PFSK-1 (cell line): ENCODE measurements at regions not wholly inside any gene's neighbourhood (a gene's known extent, or its start where the extent isn't known, plus 50 kb on each side); places are given as distances from the start of the nearest gene placed in this dataset.

Experiments used
- FOXP2 ChIP-seq: optimal IDR thresholded peaks from 2 replicates; pipeline ENCODE3; 2011; ENCODE audit warnings: borderline replicate concordance, control low read depth, inconsistent platforms; ENCODE audit not compliant: insufficient read depth; ENCODE audit errors: extremely low read length, extremely low read depth
- POLR2AphosphoS5 ChIP-seq: IDR thresholded peaks from 2 replicates; pipeline ENCODE4 v1.6.1; 2012; ENCODE audit warnings: low read depth, mild to moderate bottlenecking, control low read depth, low read length, moderate library complexity
- SIN3A ChIP-seq: IDR thresholded peaks from 2 replicates; pipeline ENCODE4 v1.6.1; 2012; ENCODE audit warnings: mild to moderate bottlenecking, low read length, moderate library complexity, borderline replicate concordance; ENCODE audit not compliant: insufficient read depth
- TAF1 ChIP-seq: IDR thresholded peaks from 2 replicates; pipeline ENCODE4 v1.6.1; 2012; ENCODE audit warnings: low read length, control low read depth, borderline replicate concordance; ENCODE audit not compliant: insufficient read depth
- TF ChIP-seq, protein P1 (sequence below), 2 experiments: IDR thresholded peaks; 2 replicates each; pipeline versions ENCODE4 v1.6.1 to v1.8.0; 2011 to 2012; ENCODE audit warnings: low read depth in 2 of 2, low read length in 2 of 2, control low read depth in 1 of 2, inconsistent platforms in 1 of 2, mild to moderate bottlenecking in 1 of 2, moderate library complexity in 1 of 2; ENCODE audit not compliant: insufficient read depth in 1 of 2

DNA sequence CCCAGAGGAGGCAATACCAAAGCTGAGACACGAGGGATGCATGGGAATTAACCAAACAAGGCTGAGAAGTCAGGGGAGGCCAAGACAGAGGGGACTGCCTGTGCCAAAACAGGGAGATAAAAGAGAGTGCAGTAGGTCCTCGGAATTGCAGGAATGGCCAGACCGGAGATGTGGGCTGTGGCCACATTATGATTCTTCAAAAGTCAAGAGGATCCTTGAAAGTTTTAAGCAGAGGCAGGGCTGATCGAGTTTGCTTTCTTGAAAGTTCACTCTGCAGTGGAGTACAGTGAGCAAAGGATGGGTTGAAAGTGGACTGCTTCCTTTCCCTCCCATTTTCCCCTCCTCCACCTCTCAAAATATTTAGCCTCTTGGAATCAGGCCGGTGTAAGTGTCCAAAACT is 73.9 kb upstream of the ADAMTS9 start:
- TF ChIP-seq FOXP2, result no peak
- TF ChIP-seq POLR2AphosphoS5, result no peak
- TF ChIP-seq, protein P1, sequence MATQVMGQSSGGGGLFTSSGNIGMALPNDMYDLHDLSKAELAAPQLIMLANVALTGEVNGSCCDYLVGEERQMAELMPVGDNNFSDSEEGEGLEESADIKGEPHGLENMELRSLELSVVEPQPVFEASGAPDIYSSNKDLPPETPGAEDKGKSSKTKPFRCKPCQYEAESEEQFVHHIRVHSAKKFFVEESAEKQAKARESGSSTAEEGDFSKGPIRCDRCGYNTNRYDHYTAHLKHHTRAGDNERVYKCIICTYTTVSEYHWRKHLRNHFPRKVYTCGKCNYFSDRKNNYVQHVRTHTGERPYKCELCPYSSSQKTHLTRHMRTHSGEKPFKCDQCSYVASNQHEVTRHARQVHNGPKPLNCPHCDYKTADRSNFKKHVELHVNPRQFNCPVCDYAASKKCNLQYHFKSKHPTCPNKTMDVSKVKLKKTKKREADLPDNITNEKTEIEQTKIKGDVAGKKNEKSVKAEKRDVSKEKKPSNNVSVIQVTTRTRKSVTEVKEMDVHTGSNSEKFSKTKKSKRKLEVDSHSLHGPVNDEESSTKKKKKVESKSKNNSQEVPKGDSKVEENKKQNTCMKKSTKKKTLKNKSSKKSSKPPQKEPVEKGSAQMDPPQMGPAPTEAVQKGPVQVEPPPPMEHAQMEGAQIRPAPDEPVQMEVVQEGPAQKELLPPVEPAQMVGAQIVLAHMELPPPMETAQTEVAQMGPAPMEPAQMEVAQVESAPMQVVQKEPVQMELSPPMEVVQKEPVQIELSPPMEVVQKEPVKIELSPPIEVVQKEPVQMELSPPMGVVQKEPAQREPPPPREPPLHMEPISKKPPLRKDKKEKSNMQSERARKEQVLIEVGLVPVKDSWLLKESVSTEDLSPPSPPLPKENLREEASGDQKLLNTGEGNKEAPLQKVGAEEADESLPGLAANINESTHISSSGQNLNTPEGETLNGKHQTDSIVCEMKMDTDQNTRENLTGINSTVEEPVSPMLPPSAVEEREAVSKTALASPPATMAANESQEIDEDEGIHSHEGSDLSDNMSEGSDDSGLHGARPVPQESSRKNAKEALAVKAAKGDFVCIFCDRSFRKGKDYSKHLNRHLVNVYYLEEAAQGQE (IDR thresholded peaks at IDR 0.05; ENCODE audit: insufficient read depth in 1 of 2, low read depth in 2 of 2, low read length in 2 of 2), result no peak
- TF ChIP-seq SIN3A, result no peak
- no peak for TF ChIP-seq TAF1

DNA sequence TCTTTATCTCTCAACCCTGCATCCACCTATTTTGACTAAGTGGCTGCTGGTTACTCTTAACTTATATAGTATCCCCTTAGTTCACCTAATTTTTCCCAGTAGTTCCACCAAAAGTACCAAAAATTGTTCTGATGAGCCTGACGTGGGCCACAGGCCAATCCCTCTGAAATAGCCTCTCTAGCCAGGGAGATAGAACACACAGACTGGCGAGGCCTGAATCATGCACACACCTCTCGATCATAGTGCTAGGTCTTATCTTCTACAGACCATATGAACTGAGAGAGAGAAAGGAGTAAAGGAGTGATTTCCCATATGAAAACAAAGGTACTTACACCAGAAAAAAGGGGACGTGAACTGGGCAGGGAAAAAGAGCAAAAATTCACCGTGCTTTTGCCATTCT is 72.5 kb upstream of the ADAMTS9 start:
- TF ChIP-seq FOXP2 (no peak), SIN3A (no peak), TAF1 (no peak), POLR2AphosphoS5 (no peak)
- TF ChIP-seq, protein P1 (IDR thresholded peaks at IDR 0.05; ENCODE audit: insufficient read depth in 1 of 2, low read depth in 2 of 2, low read length in 2 of 2), result no peak

DNA sequence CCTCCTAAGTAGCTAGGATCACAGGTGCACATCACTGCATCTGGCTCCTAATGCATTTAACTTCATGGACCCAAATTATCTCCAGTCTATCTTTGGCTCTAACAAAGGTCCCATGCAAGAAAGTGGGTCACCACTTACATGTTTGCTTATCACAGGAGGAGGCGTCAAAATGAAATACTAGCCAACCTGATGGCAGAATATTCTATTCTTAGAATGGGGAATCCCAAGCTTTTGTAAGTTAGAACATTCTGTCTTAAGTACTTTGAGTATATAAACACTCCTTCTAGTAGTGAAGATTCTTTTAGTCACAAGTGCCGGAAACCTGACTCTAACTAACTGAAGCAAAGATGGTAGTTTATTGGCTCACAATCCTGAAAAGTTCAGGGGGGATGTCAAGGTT is 72.0 kb upstream of the ADAMTS9 start:
- TF ChIP-seq POLR2AphosphoS5, result no peak
- no peak for TF ChIP-seq FOXP2
- no peak for TF ChIP-seq SIN3A
- TF ChIP-seq, protein P1 (IDR thresholded peaks at IDR 0.05; ENCODE audit: insufficient read depth in 1 of 2, low read depth in 2 of 2, low read length in 2 of 2), result no peak
- no peak for TF ChIP-seq TAF1

DNA sequence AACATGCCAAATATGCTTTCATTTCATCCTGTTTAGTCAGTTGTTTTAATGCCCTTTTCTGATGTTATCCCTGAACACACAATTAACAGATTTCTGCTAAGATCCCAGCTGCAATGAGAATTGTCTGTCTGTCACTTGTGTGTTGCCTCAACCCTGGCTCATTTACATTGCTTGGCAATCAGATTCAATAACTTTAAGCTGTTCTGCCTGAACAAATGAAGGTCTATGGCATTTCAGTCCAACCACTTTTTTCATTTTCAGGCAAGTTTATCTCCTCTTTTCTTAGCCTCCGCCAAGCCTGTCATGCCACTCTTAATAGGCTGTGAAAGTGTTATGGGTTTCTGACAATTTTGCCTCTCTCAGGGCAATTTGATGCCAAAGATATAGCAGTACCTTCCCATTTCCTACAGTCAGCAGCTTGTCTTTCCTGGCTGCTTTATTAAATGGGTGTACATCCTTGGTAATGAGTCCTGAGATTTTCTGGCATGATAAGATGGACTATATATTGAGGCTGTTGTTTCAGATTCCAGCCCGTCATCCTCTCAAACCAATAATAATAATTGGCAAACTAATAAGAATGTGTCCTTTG is 68.7 kb upstream of the ADAMTS9 start:
- TF ChIP-seq, protein P1 (IDR thresholded peaks at IDR 0.05; ENCODE audit: insufficient read depth in 1 of 2, low read depth in 2 of 2, low read length in 2 of 2), result no peak
- TF ChIP-seq SIN3A, result no peak
- TF ChIP-seq FOXP2, result no peak
- no peak for TF ChIP-seq POLR2AphosphoS5
- no peak for TF ChIP-seq TAF1
